ENCODE measurements at regions not wholly inside any gene's neighbourhood (a gene's known extent, or its start where the extent isn't known, plus 50 kb on each side); places are given as distances from the start of the nearest gene placed in this dataset.
"Not testable (repeated sequence)": the region's sequence is repeated elsewhere in the genome, so short reads cannot be mapped to it uniquely, and the experiment has no call there.

- TF ChIP-seq REST (IDR thresholded peaks at IDR 0.05; ENCODE audit: low read depth) (no peak), CEBPB (IDR thresholded peaks at IDR 0.05; ENCODE audit: low read depth) (no peak), EZH2phosphoT487 (IDR thresholded peaks at IDR 0.05; ENCODE audit: borderline replicate concordance) (no peak), ATF3 (IDR thresholded peaks at IDR 0.05) (no peak), EGR1 (IDR thresholded peaks at IDR 0.05; ENCODE audit: low read depth) (no peak), SRF (IDR thresholded peaks at IDR 0.05; ENCODE audit: low read depth) (no peak)
These were observed 409.9 kb downstream of the CPS1 start (continued) for GRCh38 chr2:210966330-210966729.

- no peak for TF ChIP-seq EZH2phosphoT487 (IDR thresholded peaks at IDR 0.05; ENCODE audit: borderline replicate concordance)
- no peak for TF ChIP-seq RAD21 (IDR thresholded peaks at IDR 0.05; ENCODE audit: low read depth)
- TF ChIP-seq TCF7L2 (IDR thresholded peaks at IDR 0.05; ENCODE audit: borderline replicate concordance, extremely low read depth, insufficient read depth, insufficient read length) = no peak
- no peak for TF ChIP-seq CTCF (IDR thresholded peaks at IDR 0.05 in 2 of 3, conservative IDR thresholded peaks at IDR 0.05 in 1 of 3; ENCODE audit: borderline replicate concordance in 1 of 3, insufficient read depth in 1 of 3, low read depth in 2 of 3, low read length in 2 of 3)
- no peak for TF ChIP-seq EZH2 (IDR thresholded peaks at IDR 0.05)
- no peak for TF ChIP-seq CBX3 (IDR thresholded peaks at IDR 0.05; ENCODE audit: low read depth)
- TF ChIP-seq ZNF274 (IDR thresholded peaks at IDR 0.05; ENCODE audit: low read depth, low read length) = no peak
- no peak for TF ChIP-seq POLR2A (IDR thresholded peaks at IDR 0.05; ENCODE audit: borderline replicate concordance, extremely low read depth, insufficient read depth, insufficient read length)
- RAD21 ChIA-PET (ENCODE audit: low non-redundant PET in 1 of 2, low total read pairs in 2 of 2, uncharacterized antibody in 2 of 2, unreplicated experiment in 2 of 2) = no interaction called here
- Histone ChIP-seq H3K27me3 (ENCODE audit: insufficient read depth, low read length) (no peaks in the 10 kb centered on the region), H3K9me2 (ENCODE audit: insufficient read depth) (no peaks in the 10 kb centered on the region), H3K79me2 (ENCODE audit: insufficient read depth, low read length) (no peaks in the 10 kb centered on the region), H3K27ac (ENCODE audit: low read depth, low read length) (no peak overlapping the region), H3K9ac (ENCODE audit: low read length) (no peak overlapping the region), H2AFZ (ENCODE audit: low read depth, low read length, poor library complexity, severe bottlenecking) (no peak overlapping the region), H3K36me3 (ENCODE audit: control insufficient read depth in 1 of 2, insufficient read depth in 2 of 2, low read length in 2 of 2) (no peaks in the 10 kb centered on the region), H3K4me2 (ENCODE audit: low read length) (no peak overlapping the region), H3K9me3 (ENCODE audit: control insufficient read depth in 1 of 2, insufficient read depth in 1 of 2, low read depth in 1 of 2, low read length in 2 of 2) (no peaks in the 10 kb centered on the region), H4K20me1 (ENCODE audit: insufficient read depth) (no peaks in the 10 kb centered on the region), H3K4me1 (ENCODE audit: control insufficient read depth in 1 of 2, insufficient read depth in 2 of 2, low read length in 2 of 2) (no peaks in the 10 kb centered on the region), H3K4me3 (replicated peaks in 1 of 2; ENCODE audit: low read depth in 1 of 2, low read length in 2 of 2) (no peak overlapping the region)
- no peak for ATAC-seq
- POLR2A ChIA-PET = no interaction called here
- CTCF ChIA-PET = no interaction called here
- no peak for DNase-seq (ENCODE audit: low read depth, low spot score)
- intact Hi-C loops (cut with micrococcal nuclease) = no loop called here
- BruUV-seq (replicated peaks) = no TSS peak
These were observed 415.0 kb downstream of the CPS1 start for GRCh38 chr2:210971431-210971830.

- H3K4me3 ChIP-seq (replicated peaks in 1 of 2; ENCODE audit: low read depth in 1 of 2, low read length in 2 of 2); H3K4me2 ChIP-seq (ENCODE audit: low read length); ATAC-seq; H3K36me3 ChIP-seq (ENCODE audit: control insufficient read depth in 1 of 2, insufficient read depth in 2 of 2, low read length in 2 of 2); BruUV-seq (replicated peaks); H3K27me3 ChIP-seq (ENCODE audit: insufficient read depth, low read length); H4K20me1 ChIP-seq (ENCODE audit: insufficient read depth); H3K9ac ChIP-seq (ENCODE audit: low read length); H3K9me2 ChIP-seq (ENCODE audit: insufficient read depth); DNase-seq (ENCODE audit: low read depth, low spot score); H3K79me2 ChIP-seq (ENCODE audit: insufficient read depth, low read length); POLR2A ChIA-PET; H2AFZ ChIP-seq (ENCODE audit: low read depth, low read length, poor library complexity, severe bottlenecking); intact Hi-C loops (cut with micrococcal nuclease); H3K4me1 ChIP-seq (ENCODE audit: control insufficient read depth in 1 of 2, insufficient read depth in 2 of 2, low read length in 2 of 2); H3K27ac ChIP-seq (ENCODE audit: low read depth, low read length); CTCF ChIA-PET; RAD21 ChIA-PET (ENCODE audit: low non-redundant PET in 1 of 2, low total read pairs in 2 of 2, uncharacterized antibody in 2 of 2, unreplicated experiment in 2 of 2); H3K9me3 ChIP-seq (ENCODE audit: control insufficient read depth in 1 of 2, insufficient read depth in 1 of 2, low read depth in 1 of 2, low read length in 2 of 2): not testable (repeated sequence)
These were observed 430.4 kb downstream of the CPS1 start for GRCh38 chr2:210986806-210987205.

All from HCT116 (cell line).